Glutamatergic neuron (in vitro differentiated cells): ENCODE measurements at regions not wholly inside any gene's neighbourhood (a gene's known extent, or its start where the extent isn't known, plus 50 kb on each side); places are given as distances from the start of the nearest gene placed in this dataset.

Experiments used
- DNase-seq: peaks from one replicate; pipeline ENCODE4 v3.0.0; 2022
- H3K27ac Mint-ChIP-seq: one replicate; pipeline ENCODE4 v1.8.0; 2020; ENCODE audit warnings: mild to moderate bottlenecking, mixed read lengths, inconsistent platforms; ENCODE audit not compliant: unreplicated experiment
- H3K27me3 Mint-ChIP-seq: one replicate; pipeline ENCODE4 v1.8.0; 2020; ENCODE audit warnings: mild to moderate bottlenecking, moderate library complexity, mixed read lengths, inconsistent platforms; ENCODE audit not compliant: unreplicated experiment
- H3K36me3 Mint-ChIP-seq: one replicate; pipeline ENCODE4 v1.8.0; 2020; ENCODE audit warnings: mild to moderate bottlenecking, mixed read lengths, inconsistent platforms; ENCODE audit not compliant: unreplicated experiment
- H3K4me1 Mint-ChIP-seq: one replicate; pipeline ENCODE4 v1.8.0; 2020; ENCODE audit warnings: mild to moderate bottlenecking, low read depth, mixed read lengths, inconsistent platforms; ENCODE audit not compliant: unreplicated experiment
- H3K4me3 Mint-ChIP-seq: one replicate; pipeline ENCODE4 v1.8.0; 2020; ENCODE audit warnings: mild to moderate bottlenecking, mixed read lengths, inconsistent platforms; ENCODE audit not compliant: unreplicated experiment
- H3K9me3 Mint-ChIP-seq: one replicate; pipeline ENCODE4 v1.8.0; 2020; ENCODE audit warnings: mild to moderate bottlenecking, moderate library complexity, mixed read lengths, inconsistent platforms; ENCODE audit not compliant: unreplicated experiment
- TF ChIP-seq, protein P1 (sequence below): fragments of 200-600 bp; sonication (generic); IDR thresholded peaks from one replicate; pipeline ENCODE4 v1.5.0; 2021; ENCODE audit not compliant: partially characterized antibody, unreplicated experiment

DNA sequence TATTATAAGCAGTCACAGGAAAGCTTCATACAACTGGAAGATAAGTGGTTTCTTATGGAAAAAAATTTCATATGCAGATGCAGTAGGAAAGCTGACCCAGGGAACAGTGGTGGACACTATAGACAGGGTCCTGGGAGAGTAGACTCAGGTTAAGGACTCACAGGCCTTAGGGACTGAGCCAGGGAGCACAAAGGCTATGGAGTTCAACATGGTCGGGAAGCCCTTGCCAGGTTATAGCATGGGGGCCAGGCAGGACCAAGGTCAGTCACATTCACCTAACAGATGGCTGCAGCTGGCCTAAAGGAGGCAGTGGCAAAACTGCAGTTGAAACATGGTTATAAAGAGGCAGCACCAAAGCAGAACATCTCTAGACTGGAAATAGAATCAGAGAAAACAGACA lies 54.9 kb upstream of the UNC5B start:
- Mint-ChIP-seq H3K36me3 (peaks cover 5% of the 10 kb centered on the region), H3K4me3 (no peak overlapping the region), H3K27me3 (peaks cover 6% of the 10 kb centered on the region), H3K27ac (no peak overlapping the region), H3K9me3 (no peaks in the 10 kb centered on the region), H3K4me1 (no peaks in the 10 kb centered on the region)
- TF ChIP-seq, protein P1, sequence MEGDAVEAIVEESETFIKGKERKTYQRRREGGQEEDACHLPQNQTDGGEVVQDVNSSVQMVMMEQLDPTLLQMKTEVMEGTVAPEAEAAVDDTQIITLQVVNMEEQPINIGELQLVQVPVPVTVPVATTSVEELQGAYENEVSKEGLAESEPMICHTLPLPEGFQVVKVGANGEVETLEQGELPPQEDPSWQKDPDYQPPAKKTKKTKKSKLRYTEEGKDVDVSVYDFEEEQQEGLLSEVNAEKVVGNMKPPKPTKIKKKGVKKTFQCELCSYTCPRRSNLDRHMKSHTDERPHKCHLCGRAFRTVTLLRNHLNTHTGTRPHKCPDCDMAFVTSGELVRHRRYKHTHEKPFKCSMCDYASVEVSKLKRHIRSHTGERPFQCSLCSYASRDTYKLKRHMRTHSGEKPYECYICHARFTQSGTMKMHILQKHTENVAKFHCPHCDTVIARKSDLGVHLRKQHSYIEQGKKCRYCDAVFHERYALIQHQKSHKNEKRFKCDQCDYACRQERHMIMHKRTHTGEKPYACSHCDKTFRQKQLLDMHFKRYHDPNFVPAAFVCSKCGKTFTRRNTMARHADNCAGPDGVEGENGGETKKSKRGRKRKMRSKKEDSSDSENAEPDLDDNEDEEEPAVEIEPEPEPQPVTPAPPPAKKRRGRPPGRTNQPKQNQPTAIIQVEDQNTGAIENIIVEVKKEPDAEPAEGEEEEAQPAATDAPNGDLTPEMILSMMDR = no peak
- DNase-seq = no peak

DNA sequence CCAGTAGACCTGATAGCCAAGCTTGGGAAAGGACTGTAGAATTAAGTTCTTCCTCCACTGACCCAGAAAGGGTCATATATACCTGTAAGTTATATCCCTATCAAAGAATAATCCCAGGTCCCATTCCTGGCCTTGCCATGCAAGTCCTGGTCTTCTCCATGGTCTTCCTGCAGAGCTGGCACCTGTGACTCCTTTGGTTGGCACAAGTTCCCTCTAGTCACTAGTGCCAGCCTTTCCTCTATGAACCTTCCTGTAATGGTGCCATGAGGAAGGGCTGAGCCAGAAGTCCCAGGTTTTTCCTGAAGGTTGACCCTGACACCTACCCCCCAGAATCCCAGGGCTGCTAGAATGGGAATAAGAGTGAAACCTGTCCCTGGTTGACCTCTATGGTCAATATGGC lies 54.1 kb upstream of the UNC5B start:
- no peak overlapping the region for H3K4me3 Mint-ChIP-seq
- H3K27ac Mint-ChIP-seq = no peak overlapping the region
- TF ChIP-seq, protein P1 = no peak
- peaks cover 5% of the 10 kb centered on the region for H3K36me3 Mint-ChIP-seq
- no peak for DNase-seq
- no peaks in the 10 kb centered on the region for H3K9me3 Mint-ChIP-seq
- peaks cover 6% of the 10 kb centered on the region for H3K27me3 Mint-ChIP-seq
- H3K4me1 Mint-ChIP-seq = no peaks in the 10 kb centered on the region

DNA sequence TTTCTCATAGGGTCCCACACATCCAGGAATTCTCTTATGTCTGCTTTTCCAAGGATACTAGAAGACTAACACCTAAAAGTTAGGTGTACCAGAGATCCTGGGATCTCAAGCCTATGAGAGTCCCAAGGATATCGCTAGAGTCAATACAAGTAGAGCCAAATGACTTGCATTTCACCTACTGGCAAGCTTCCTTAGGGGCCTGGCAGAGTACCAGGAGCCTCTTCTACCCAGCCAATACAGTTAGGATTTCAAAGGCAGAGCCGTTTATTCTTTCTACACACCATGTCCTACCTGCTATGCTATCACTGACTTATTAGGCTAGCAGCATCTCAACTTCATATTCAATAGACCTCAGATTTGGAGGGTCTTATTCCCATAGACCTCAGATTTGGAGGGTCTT lies 53.5 kb upstream of the UNC5B start:
- Mint-ChIP-seq H3K27ac (no peak overlapping the region), H3K4me1 (no peaks in the 10 kb centered on the region), H3K36me3 (no peaks in the 10 kb centered on the region), H3K27me3 (peaks cover 3% of the 10 kb centered on the region), H3K9me3 (no peaks in the 10 kb centered on the region), H3K4me3 (no peak overlapping the region)
- TF ChIP-seq, protein P1 = no peak
- DNase-seq = no peak

DNA sequence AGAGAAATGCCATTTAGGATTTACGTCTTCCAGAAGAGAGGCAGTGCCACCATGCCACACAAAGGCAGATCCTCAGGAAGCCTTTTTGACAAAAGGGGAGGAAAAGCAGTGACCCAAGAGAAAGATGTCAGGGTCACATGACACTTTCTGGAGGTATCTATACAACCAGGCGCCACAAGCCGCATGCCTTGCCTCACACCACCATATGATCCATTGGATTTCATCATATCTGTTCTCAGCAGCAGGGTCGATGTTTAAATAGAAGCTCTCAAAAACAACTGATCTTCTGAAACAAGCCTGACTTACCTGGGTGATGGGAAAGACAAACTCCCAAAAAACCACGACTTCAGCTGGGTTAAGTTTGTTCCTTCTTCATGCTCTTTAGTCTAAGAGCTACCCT lies 52.5 kb upstream of the UNC5B start:
- no peaks in the 10 kb centered on the region for H3K4me1 Mint-ChIP-seq
- no peaks in the 10 kb centered on the region for H3K36me3 Mint-ChIP-seq
- DNase-seq = no peak
- no peaks in the 10 kb centered on the region for H3K9me3 Mint-ChIP-seq
- TF ChIP-seq, protein P1 = no peak
- H3K4me3 Mint-ChIP-seq = no peak overlapping the region
- no peak overlapping the region for H3K27ac Mint-ChIP-seq
- peaks cover 3% of the 10 kb centered on the region for H3K27me3 Mint-ChIP-seq

DNA sequence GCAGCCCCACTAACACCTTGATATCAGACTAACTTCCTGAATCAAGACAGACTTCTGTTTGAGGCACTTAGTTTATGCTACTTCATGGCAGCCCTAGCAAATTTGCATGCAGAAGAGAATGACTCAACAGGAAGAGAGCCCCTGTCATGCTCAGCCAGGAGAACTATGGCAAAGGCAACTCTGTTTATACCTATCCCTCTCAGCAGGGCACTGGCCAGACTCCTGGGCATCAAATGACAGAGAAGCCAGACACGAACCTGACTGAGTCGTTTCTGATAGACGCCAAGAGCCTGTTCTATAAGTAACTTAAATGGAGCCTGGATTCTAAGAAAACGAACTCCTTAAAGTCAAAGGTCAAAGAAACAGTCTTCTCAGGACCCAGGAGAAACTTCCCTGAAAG lies 50.9 kb upstream of the UNC5B start:
- Mint-ChIP-seq H3K27me3 (peaks cover 3% of the 10 kb centered on the region), H3K4me1 (no peaks in the 10 kb centered on the region), H3K4me3 (no peak overlapping the region), H3K9me3 (no peaks in the 10 kb centered on the region), H3K36me3 (no peaks in the 10 kb centered on the region), H3K27ac (no peak overlapping the region)
- DNase-seq = no peak
- TF ChIP-seq, protein P1 = no peak
